ENCODE measurements at regions not wholly inside any gene's neighbourhood (a gene's known extent, or its start where the extent isn't known, plus 50 kb on each side); places are given as distances from the start of the nearest gene placed in this dataset.

- Mint-ChIP-seq H3K27ac (no peak overlapping the region), H3K4me3 (no peak overlapping the region), H3K4me1 (no peaks in the 10 kb centered on the region), H3K27me3 (peaks cover 0 to 2% of the 10 kb centered on the region in 2 donors), H3K9me3 (peaks cover 0 to 10% (median 3%) of the 10 kb centered on the region in 5 donors), H3K36me3 (no peaks in the 10 kb centered on the region)
- Histone ChIP-seq H3K27me3 (ENCODE audit: insufficient read depth, low read length, poor library complexity, severe bottlenecking) (no peaks in the 10 kb centered on the region), H3K4me1 (ENCODE audit: insufficient read depth, low read length) (no peaks in the 10 kb centered on the region), H3K27ac (ENCODE audit: low read depth, low read length) (no peak overlapping the region), H3K4me3 (ENCODE audit: low read length) (no peak overlapping the region), H3K9me3 (ENCODE audit: low read length) (no peaks in the 10 kb centered on the region), H3K36me3 (ENCODE audit: insufficient read depth, low read length) (no peaks in the 10 kb centered on the region)
- DNase-seq: no peak
- ChIA-PET POLR2A (no interaction called here), CTCF (no interaction called here)
These were observed 196.0 kb downstream of the CBLN1 start for GRCh38 chr16:49085686-49086085.

GRCh38 chr16:49084628-49085390 lies 196.8 kb downstream of the CBLN1 start:
- H3K27me3 Mint-ChIP-seq: peaks cover 0 to 2% of the 10 kb centered on the region in 2 donors
- H3K4me1 Mint-ChIP-seq: no peaks in the 10 kb centered on the region
- H3K36me3 ChIP-seq (ENCODE audit: insufficient read depth, low read length): no peaks in the 10 kb centered on the region
- H3K4me1 ChIP-seq (ENCODE audit: insufficient read depth, low read length): no peaks in the 10 kb centered on the region
- H3K36me3 Mint-ChIP-seq: no peaks in the 10 kb centered on the region
- H3K9me3 Mint-ChIP-seq: peaks cover 0 to 17% (median 5%) of the 10 kb centered on the region in 5 donors
- CTCF ChIA-PET: no interaction called here
- no peaks in the 10 kb centered on the region for H3K9me3 ChIP-seq (ENCODE audit: low read length)
- no peak overlapping the region for H3K27ac Mint-ChIP-seq
- no peak overlapping the region for H3K27ac ChIP-seq (ENCODE audit: low read depth, low read length)
- DNase-seq: no peak
- no peaks in the 10 kb centered on the region for H3K27me3 ChIP-seq (ENCODE audit: insufficient read depth, low read length, poor library complexity, severe bottlenecking)
- H3K4me3 ChIP-seq (ENCODE audit: low read length): no peak overlapping the region
- no peak overlapping the region for H3K4me3 Mint-ChIP-seq
- POLR2A ChIA-PET: no interaction called here

GRCh38 chr16:49081554-49081953 lies 200.1 kb downstream of the CBLN1 start:
- no peak overlapping the region for H3K4me3 ChIP-seq (ENCODE audit: low read length)
- no peaks in the 10 kb centered on the region for H3K4me1 Mint-ChIP-seq
- no peaks in the 10 kb centered on the region for H3K27me3 Mint-ChIP-seq
- H3K4me1 ChIP-seq (ENCODE audit: insufficient read depth, low read length): no peaks in the 10 kb centered on the region
- no peak overlapping the region for H3K27ac ChIP-seq (ENCODE audit: low read depth, low read length)
- no peaks in the 10 kb centered on the region for H3K27me3 ChIP-seq (ENCODE audit: insufficient read depth, low read length, poor library complexity, severe bottlenecking)
- no peaks in the 10 kb centered on the region for H3K9me3 ChIP-seq (ENCODE audit: low read length)
- no peaks in the 10 kb centered on the region for H3K36me3 Mint-ChIP-seq
- ChIA-PET CTCF (no interaction called here), POLR2A (no interaction called here)
- H3K4me3 Mint-ChIP-seq: no peak overlapping the region
- H3K9me3 Mint-ChIP-seq: peaks cover 4 to 30% (median 11%) of the 10 kb centered on the region in 5 donors
- DNase-seq: no peak
- H3K27ac Mint-ChIP-seq: no peak overlapping the region
- no peaks in the 10 kb centered on the region for H3K36me3 ChIP-seq (ENCODE audit: insufficient read depth, low read length)

GRCh38 chr16:49081086-49081485 lies 200.6 kb downstream of the CBLN1 start:
- Histone ChIP-seq H3K27me3 (ENCODE audit: insufficient read depth, low read length, poor library complexity, severe bottlenecking) (no peaks in the 10 kb centered on the region), H3K27ac (ENCODE audit: low read depth, low read length) (no peak overlapping the region), H3K4me1 (ENCODE audit: insufficient read depth, low read length) (no peaks in the 10 kb centered on the region), H3K36me3 (ENCODE audit: insufficient read depth, low read length) (no peaks in the 10 kb centered on the region), H3K9me3 (ENCODE audit: low read length) (no peaks in the 10 kb centered on the region), H3K4me3 (ENCODE audit: low read length) (no peak overlapping the region)
- H3K36me3 Mint-ChIP-seq: no peaks in the 10 kb centered on the region
- ChIA-PET POLR2A (no interaction called here), CTCF (no interaction called here)
- no peaks in the 10 kb centered on the region for H3K4me1 Mint-ChIP-seq
- H3K4me3 Mint-ChIP-seq: no peak overlapping the region
- H3K27ac Mint-ChIP-seq: no peak overlapping the region
- peaks cover 4 to 30% (median 11%) of the 10 kb centered on the region in 5 donors for H3K9me3 Mint-ChIP-seq
- no peaks in the 10 kb centered on the region for H3K27me3 Mint-ChIP-seq
- DNase-seq: no peak

GRCh38 chr16:49078571-49078970 lies 203.1 kb downstream of the CBLN1 start:
- H3K27ac Mint-ChIP-seq: no peak overlapping the region
- DNase-seq: no peak
- peaks cover 7 to 30% (median 17%) of the 10 kb centered on the region in 5 donors for H3K9me3 Mint-ChIP-seq
- no peaks in the 10 kb centered on the region for H3K27me3 Mint-ChIP-seq
- no peaks in the 10 kb centered on the region for H3K4me1 ChIP-seq (ENCODE audit: insufficient read depth, low read length)
- no peaks in the 10 kb centered on the region for H3K36me3 ChIP-seq (ENCODE audit: insufficient read depth, low read length)
- H3K27me3 ChIP-seq (ENCODE audit: insufficient read depth, low read length, poor library complexity, severe bottlenecking): no peaks in the 10 kb centered on the region
- H3K9me3 ChIP-seq (ENCODE audit: low read length): no peaks in the 10 kb centered on the region
- no peak overlapping the region for H3K27ac ChIP-seq (ENCODE audit: low read depth, low read length)
- no peaks in the 10 kb centered on the region for H3K4me1 Mint-ChIP-seq
- no peaks in the 10 kb centered on the region for H3K36me3 Mint-ChIP-seq
- no peak overlapping the region for H3K4me3 ChIP-seq (ENCODE audit: low read length)
- POLR2A ChIA-PET: no interaction called here
- no peak overlapping the region for H3K4me3 Mint-ChIP-seq
- CTCF ChIA-PET: no interaction called here

- Mint-ChIP-seq H3K4me3 (no peak overlapping the region), H3K27ac (no peak overlapping the region), H3K9me3 (peaks cover 7 to 30% (median 17%) of the 10 kb centered on the region in 5 donors), H3K27me3 (no peaks in the 10 kb centered on the region), H3K36me3 (no peaks in the 10 kb centered on the region), H3K4me1 (no peaks in the 10 kb centered on the region)
- Histone ChIP-seq H3K9me3 (ENCODE audit: low read length) (no peaks in the 10 kb centered on the region), H3K27me3 (ENCODE audit: insufficient read depth, low read length, poor library complexity, severe bottlenecking) (no peaks in the 10 kb centered on the region), H3K36me3 (ENCODE audit: insufficient read depth, low read length) (no peaks in the 10 kb centered on the region), H3K27ac (ENCODE audit: low read depth, low read length) (no peak overlapping the region), H3K4me1 (ENCODE audit: insufficient read depth, low read length) (no peaks in the 10 kb centered on the region), H3K4me3 (ENCODE audit: low read length) (no peak overlapping the region)
- DNase-seq: no peak
- ChIA-PET CTCF (no interaction called here), POLR2A (no interaction called here)
These were observed 203.5 kb downstream of the CBLN1 start for GRCh38 chr16:49078104-49078503.

- peaks cover 7 to 26% (median 13%) of the 10 kb centered on the region in 5 donors for H3K9me3 Mint-ChIP-seq
- H3K4me1 Mint-ChIP-seq: no peaks in the 10 kb centered on the region
- Histone ChIP-seq H3K36me3 (ENCODE audit: insufficient read depth, low read length) (no peaks in the 10 kb centered on the region), H3K27me3 (ENCODE audit: insufficient read depth, low read length, poor library complexity, severe bottlenecking) (no peaks in the 10 kb centered on the region), H3K4me3 (ENCODE audit: low read length) (no peak overlapping the region), H3K27ac (ENCODE audit: low read depth, low read length) (no peak overlapping the region), H3K4me1 (ENCODE audit: insufficient read depth, low read length) (no peaks in the 10 kb centered on the region), H3K9me3 (ENCODE audit: low read length) (no peaks in the 10 kb centered on the region)
- no peaks in the 10 kb centered on the region for H3K27me3 Mint-ChIP-seq
- H3K36me3 Mint-ChIP-seq: no peaks in the 10 kb centered on the region
- no peak for DNase-seq
- ChIA-PET POLR2A (no interaction called here), CTCF (no interaction called here)
- H3K27ac Mint-ChIP-seq: no peak overlapping the region
- H3K4me3 Mint-ChIP-seq: no peak overlapping the region
These were observed 205.9 kb downstream of the CBLN1 start for GRCh38 chr16:49075709-49076108.

GRCh38 chr16:49068224-49068623 lies 213.4 kb downstream of the CBLN1 start:
- POLR2A ChIA-PET: no interaction called here
- Mint-ChIP-seq H3K27me3 (no peaks in the 10 kb centered on the region), H3K9me3 (peaks cover 0 to 13% (median 2%) of the 10 kb centered on the region in 5 donors), H3K4me1 (no peaks in the 10 kb centered on the region), H3K4me3 (no peak overlapping the region), H3K27ac (no peak overlapping the region), H3K36me3 (no peaks in the 10 kb centered on the region)
- H3K27me3 ChIP-seq (ENCODE audit: insufficient read depth, low read length, poor library complexity, severe bottlenecking): no peaks in the 10 kb centered on the region
- H3K27ac ChIP-seq (ENCODE audit: low read depth, low read length): no peak overlapping the region
- CTCF ChIA-PET: no interaction called here
- DNase-seq: no peak
- H3K9me3 ChIP-seq (ENCODE audit: low read length): no peaks in the 10 kb centered on the region
- no peak overlapping the region for H3K4me3 ChIP-seq (ENCODE audit: low read length)
- no peaks in the 10 kb centered on the region for H3K36me3 ChIP-seq (ENCODE audit: insufficient read depth, low read length)
- no peaks in the 10 kb centered on the region for H3K4me1 ChIP-seq (ENCODE audit: insufficient read depth, low read length)

Data from CD8-positive, alpha-beta memory T cell (primary cell).